Activated CD4-positive, CD25-positive, alpha-beta regulatory T cell treated with anti-CD3 and anti-CD28 coated beads, Interleukin-2, amount 50 U/mL, for 24 hours (primary cell): ENCODE measurements at regions not wholly inside any gene's neighbourhood (a gene's known extent, or its start where the extent isn't known, plus 50 kb on each side); places are given as distances from the start of the nearest gene placed in this dataset.
"Not testable (repeated sequence)": the region's sequence is repeated elsewhere in the genome, so short reads cannot be mapped to it uniquely, and the experiment has no call there.

ENCODE experiments used
- ATAC-seq, 2 donors: fragments of 150-1000 bp; cut with Tn5 transposase; one replicate each; pipeline ENCODE4 v1.10.0; 2021; ENCODE audit warnings: mild to moderate bottlenecking in 1 of 2, moderate library complexity in 1 of 2

DNA sequence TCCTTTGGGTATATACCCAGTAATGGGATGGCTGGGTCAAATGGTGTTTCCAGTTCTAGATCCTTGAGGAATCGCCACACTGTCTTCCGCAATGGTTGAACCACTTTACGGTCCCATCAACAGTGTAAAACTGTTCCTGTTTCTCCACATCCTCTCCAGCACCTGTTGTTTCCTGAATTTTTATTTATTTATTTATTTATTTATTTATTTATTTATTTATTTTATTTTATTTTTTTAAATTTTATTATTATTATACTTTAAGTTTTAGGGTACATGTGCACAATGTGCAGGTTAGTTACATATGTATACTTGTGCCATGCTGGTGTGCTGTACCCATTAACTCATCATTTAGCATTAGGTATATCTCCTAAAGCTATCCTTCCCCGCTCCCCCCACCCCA is 456.0 kb downstream of the SEMA3D start:
- ATAC-seq = not testable (repeated sequence)

DNA sequence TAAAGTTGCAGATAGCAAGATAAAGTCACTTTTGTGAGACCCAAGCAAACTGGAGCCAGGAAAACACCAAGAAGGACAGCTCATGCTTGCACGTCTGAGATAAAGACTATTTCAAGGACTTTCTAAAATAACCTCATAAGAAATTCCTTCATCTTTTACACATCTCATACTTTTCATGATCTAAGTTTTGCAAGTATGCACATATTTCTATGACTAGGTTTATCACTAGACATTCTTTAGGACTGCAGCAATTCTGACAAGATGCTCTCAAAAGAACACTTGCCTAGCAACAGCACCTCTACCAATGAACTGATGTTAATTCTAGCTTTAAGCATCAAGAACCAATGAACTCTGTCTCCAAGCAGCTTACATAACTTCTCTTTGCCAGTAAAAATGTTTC is 457.6 kb downstream of the SEMA3D start:
- ATAC-seq = no peak

DNA sequence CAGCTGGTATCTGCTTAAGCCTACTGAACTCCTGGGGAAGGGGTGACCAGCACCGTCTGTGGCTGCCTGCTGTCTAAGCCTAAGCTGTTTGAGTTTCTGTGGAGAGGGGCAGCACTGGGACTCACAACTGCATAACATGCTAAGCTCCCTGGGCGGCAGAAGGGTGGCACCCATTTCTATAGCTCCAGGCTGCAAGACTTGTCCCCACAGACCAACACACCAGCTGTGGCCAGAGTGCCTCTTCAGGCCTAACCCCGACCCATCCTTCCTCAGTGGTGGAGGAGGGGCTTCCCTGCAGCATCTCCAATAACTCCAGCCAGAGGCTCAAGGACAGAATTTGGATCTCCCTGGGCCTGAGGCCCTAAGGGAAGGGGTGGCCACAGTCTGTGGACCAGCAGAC is 464.1 kb downstream of the SEMA3D start:
- ATAC-seq = no peak

DNA sequence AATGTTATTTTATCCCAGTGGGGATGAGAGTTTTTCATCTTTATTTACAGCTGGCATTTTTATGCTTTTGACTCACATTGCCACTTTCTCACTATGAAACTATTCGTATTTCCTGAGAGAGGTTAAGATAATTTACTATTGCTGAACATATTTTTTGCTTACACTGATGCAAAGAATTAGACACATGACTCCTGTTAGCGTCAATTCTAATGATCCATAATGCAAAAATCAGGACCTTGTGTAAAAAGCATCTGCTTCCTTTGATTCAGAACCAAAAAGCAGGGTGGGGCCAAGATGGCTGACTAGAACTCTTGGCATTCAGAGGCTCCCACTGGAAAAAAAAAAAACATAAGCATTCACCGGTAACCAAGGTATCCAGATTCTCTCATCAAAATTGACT is 464.8 kb downstream of the SEMA3D start:
- ATAC-seq = no peak

DNA sequence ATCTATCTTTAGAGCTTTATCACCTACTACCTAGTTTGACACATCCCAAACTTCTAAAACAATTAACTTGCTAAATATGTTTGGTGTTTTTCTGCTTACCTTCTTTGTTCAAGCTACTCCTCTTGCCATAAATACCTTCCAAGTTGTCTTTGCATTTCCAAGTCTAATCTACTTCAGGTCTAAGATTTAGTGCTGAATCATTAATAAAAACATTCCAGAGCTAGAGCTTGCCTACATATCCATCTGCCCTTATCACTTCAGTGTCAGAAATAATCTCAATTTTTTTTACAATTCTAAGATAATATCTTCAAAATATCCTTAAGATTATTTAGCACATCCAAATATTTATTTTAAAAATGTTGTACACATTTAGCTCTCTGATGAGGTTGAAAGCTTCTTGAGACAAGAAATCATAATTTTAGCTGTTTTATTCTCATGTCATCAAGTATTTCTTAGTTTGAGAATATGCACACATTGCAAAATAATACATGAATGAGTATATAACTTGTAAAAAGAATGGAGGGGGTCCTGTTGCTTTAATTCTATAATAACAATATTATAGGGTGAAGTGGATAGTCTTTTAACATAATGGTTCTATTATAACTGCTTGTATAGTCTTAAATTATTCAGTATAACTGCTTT is 466.3 kb downstream of the SEMA3D start:
- ATAC-seq = no peak

DNA sequence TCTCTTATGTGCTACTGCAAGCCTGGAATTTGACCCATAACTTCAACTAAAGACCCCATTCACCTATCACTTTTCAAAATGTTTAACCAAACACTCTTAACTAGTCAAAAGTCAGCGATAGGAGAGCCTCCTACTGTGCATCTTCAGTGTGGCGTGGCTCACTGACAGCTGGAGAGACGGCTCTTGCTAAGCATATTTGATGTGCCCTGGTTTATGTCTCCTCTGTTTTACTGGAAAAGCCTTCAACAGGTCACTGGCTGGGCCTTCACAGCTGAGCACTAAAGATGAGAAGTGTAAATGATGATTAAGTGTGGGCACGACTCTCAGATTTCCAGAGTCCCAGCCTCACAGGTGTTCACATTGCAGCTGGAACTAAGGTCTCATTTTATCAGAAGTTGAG is 472.1 kb downstream of the SEMA3D start:
- ATAC-seq = no peak

DNA sequence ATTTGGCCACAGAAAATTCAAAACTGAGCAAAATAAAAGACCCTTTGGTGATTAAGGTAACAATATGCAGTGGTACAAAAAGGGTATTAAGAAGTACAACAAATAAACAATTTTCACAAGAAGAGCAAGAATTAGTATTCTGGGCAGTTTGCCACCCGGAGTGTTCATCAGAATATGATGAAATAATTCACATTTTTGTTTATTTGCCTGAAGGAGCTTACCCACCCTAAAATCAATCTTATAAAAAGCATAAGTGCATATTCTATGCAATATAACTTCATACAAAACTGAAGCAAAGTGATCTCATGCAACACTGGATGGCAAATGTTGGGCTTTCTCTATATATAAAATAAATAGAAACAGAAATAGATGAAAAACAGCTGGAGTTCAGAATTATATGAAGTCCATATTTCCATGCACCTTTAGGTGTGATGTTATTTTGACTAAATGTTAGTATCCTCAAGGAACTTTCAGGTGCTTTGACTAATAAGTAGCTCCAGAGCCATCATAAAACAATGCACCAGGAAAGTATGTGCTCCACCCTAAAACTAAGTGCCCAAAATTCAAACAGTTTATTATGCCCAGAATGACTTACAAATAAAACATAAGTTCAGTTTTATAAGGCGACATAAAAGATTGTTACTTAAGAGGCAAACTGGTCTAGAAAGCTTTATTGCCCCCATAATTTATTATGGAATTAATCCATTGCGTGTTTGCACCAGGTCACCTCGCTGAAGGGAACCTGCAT is 474.3 kb downstream of the SEMA3D start:
- no peak for ATAC-seq

DNA sequence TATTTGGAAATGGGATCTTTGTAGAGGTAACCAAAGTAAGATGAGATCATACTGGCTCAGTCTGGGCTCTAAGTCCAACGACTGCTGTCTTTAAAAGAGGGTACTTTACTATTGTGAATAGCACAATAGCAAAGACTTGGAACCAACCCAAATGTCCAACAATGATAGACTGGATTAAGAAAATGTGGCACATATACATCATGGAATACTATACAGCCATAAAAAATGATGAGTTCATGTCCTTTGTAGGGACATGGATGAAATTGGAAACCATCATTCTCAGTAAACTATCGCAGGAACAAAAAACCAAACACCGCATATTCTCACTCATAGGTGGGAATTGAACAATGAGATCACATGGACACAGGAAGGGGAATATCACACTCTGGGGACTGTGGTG is 476.3 kb downstream of the SEMA3D start:
- ATAC-seq = not testable (repeated sequence)

DNA sequence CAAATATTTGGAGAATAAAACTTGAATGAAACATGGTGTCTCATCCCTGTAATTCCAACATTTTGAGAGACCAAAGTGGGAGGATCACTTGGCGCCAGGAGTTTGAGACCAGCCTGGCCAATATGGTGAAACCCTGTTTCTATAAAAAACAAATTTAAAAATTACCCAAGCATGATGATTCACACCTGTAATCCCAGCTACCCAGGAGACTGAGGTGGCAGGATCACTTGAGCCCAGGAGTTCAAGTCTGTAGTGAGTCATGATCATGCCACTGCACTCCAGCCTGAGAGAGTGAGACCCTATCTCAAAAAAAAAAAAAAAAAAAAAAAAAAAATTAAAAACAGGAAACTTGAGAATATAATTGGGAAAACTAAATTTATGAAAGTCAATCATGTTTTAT is 481.1 kb downstream of the SEMA3D start:
- ATAC-seq = no peak

DNA sequence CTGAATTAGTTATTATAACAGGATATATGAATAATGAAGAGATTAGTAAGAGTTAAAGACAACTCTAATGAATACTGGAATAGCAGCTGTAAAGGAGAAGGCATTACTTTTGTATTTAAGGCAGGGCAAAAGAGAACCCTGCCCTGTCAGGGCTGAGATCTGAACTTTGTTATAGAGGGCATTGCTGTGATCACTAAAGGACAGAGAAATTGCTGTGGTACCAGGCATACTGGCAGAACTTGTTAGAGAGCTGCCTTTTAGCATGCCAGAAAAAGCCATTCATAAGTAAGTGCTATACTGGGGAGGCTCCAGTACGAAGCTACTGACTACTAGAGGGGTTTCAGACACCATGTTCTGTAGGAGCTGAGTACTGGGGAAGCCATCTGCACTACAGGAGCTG is 481.8 kb downstream of the SEMA3D start:
- ATAC-seq = no peak

DNA sequence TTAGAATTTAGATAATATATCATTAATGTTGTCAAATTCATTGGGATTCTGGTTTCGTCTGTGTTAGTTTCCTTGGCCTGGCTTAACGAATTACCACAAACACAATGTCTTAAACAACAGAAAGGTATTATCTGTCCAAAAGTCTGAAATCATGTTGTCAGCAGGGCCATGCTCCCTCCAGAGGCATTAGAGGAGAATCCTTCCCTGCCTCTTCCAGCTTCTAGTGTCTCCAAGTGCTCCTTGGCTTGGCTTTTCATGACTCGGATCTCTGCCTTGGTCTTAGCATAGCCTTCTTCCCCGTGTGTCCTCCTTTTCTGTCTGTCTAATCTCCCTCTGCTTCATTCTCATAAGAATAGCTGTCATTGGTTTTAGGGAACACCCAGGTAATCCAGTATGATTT is 482.5 kb downstream of the SEMA3D start:
- no peak for ATAC-seq

DNA sequence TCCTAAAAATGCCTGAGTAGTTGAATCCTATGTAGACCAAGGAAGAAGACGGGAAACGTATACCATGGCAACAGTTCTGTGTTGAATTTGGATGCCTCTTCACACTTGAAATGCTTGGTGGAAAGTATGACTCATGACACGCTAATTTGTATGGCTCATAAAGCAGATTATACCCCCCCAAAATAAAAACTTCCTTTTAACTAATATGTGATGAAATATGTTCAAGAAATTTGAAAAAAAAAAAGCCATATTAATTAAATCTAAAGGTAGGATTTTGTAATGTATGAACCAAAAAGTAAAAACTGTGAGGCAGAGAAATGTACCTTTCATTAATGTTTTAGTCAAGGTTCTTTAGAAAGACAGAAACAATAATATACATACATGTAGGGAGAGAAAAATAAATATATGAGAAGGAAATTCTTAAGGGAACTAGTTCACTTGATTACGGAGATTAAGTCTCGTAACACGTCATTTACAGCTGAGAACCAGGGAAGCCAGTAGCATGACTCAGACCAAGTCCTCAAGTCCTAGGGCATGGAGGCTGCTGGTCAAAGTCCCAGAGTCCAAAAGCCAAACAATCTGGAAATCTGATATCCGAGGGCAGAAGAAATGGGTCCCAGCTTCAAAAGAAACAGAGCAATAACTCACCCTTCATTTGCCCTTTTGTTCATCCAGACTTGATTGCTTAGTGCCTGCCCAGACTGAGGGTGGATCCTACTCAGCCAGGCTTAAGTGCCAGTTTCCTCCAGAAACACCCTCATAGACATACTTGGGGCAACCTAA is 485.1 kb downstream of the SEMA3D start:
- ATAC-seq = no peak

DNA sequence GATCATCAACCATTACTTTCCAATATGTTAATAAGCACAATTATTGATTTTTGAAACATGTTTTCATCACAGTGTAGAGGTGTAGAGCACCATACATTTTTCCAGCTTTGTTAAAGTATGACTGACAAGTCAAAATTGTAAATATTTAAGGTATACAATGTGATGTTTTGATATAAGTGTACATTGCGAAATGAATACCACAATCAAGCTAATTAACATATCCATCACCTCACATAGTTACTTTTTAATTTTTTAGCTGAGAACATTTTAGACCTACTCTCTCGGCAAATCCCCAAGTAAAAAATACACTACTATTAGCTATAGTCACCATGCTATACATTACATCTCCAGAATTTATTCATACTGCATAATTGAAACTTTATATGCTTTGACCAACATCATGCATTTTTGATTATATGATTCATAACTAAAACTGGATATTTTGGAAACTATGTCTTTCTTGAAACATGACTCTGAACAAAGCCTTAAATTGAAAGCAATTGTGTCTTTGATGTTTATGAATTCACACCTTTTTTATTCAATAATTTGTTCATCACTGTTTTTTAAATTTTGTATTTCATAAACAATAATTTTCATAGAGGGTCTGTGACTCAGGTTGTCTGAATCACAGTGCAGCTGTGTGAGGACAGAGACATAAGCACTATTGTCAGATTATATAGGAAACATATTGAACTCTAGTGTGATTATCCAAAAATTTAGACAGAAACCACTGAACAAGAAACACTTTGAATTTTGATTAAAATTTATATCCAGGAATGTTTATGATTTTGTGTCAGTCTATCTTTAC is 486.1 kb downstream of the SEMA3D start:
- no peak for ATAC-seq

DNA sequence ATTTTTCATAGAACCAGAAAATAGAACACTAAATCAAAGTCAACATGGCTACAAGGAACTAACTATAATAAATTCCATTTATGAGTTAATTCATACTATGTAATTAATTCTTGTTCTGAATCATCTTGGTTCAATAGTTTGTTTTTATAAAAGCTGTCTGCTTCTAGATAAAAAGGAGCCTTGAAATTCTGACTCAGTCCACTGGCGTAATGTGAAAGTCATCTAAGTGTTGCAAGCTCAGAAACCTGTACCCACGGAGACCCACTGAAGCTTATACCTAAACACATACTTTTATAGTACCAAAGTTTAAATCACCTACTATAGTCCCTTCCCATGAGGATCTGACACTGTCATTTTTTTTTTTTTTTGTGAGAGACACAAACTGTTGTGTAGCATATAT is 489.4 kb downstream of the SEMA3D start:
- ATAC-seq = no peak

DNA sequence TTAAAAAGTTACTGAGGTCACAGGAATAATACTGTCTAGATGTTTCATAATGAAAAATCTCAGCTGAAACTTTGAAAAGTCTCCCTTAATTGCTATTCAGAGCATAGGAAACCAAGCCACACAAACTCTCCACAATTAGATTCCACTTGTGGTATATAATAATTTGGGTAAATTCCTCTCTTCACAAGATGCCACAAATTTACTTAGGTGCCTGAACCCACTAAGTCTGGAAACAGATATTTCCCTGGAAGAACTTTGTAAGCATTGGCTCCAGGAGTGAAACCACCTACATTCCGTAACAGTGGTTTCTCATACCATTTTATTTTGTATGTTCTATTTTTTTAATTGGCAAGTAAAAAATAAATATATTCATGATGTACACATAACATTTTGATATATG is 493.4 kb downstream of the SEMA3D start:
- ATAC-seq = no peak

DNA sequence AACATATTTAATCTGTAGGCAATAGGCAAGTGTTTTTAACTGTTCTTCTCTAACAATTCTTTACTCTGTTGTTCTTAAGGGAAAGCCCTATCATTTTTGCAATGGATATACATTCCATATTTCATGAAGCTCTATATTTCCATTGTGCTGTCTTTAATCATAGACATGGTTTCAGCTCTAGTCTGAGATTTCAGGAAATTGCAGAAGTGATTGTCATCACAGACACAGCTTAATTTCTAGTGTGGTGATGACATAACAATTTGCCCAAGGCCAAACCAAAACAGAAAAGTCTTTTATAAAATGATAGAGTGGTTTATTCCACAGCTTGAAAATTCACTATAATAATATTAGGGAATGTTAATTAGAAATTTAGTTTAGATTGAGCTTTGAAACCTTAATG is 494.1 kb upstream of the SEMA3A start:
- no peak for ATAC-seq

DNA sequence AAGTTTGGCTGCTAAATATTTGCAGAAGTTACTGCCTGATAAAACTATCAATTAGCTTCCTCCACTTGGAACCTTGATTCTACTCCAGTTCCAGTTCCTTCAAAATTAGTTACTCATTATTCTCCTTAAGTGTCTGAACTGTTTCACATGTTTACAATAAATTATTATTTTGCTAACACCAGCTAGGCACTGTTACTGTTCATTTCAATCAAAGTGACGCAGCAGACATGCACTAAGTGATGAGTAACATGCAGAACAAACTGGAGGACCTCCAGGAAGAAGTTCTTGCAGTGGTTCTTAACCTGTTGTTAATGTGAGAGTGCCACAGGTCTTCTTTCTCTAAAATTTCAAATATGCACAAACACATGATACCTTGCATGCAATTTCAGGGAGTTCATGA is 491.8 kb upstream of the SEMA3A start:
- no peak for ATAC-seq

DNA sequence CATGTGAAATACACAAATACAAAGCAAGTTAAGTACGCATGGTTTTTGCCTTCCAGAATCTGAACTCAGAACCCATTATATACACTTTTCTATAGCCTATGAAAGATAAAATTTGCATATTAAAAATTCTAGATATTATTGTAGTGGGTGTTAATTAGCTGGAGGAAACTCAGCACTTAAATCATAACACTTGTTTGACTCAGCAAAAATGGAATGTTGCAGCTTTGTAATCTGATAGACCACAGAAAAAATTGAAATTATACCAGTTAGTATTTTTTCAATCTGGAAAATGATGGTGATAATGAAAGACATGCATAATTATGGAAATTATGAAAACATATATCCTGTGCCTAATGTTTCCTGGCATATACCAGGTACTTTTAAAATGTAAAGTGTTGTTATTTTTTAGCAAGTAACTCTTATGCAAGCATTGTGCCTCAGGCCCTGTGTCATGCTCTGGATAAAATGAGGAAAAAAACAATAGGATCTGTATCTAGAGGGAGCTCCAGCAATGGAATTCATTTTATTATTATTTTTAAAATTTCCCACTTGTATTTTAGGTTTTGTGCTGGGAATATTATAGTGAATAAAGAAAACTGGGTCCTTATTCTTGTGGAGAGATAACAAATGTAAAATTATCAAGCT is 490.4 kb upstream of the SEMA3A start:
- no peak for ATAC-seq

DNA sequence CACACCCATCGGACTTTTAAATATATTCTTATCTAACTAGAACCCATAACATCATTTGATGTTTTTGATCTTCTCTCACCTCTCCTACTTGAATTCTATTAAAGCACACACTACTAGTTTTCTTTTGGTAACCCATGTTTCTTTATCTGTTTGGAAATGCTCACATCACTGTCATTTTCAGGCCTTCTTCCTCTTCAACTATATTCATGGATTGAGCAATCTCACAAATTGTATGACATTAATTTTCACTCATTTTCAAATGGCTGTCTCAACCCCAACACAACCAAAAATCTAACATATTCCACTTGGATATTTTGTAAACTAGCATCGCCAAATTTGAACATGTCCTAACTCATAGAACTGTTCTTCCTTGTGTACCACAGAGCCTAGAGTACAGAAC is 488.0 kb upstream of the SEMA3A start:
- no peak for ATAC-seq

DNA sequence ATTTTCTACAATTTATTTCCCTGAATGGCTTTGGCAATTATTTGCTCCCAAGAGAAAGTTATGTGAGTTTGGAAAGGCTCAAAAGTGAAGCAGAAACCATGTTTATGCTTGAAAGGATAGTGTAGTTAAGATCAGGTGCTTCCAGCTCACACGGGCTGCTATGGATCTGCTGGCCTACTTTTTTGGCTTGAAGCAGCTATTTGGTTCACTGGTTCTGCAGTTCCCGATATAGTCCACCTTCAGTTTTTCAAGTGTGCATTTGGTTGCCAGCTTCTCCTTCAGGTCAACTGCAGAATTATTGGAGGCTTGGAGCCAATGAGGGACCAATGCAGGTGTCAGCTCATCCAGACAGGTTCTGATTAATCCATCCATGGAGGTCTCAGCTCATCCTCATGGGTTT is 484.3 kb upstream of the SEMA3A start:
- ATAC-seq = no peak

DNA sequence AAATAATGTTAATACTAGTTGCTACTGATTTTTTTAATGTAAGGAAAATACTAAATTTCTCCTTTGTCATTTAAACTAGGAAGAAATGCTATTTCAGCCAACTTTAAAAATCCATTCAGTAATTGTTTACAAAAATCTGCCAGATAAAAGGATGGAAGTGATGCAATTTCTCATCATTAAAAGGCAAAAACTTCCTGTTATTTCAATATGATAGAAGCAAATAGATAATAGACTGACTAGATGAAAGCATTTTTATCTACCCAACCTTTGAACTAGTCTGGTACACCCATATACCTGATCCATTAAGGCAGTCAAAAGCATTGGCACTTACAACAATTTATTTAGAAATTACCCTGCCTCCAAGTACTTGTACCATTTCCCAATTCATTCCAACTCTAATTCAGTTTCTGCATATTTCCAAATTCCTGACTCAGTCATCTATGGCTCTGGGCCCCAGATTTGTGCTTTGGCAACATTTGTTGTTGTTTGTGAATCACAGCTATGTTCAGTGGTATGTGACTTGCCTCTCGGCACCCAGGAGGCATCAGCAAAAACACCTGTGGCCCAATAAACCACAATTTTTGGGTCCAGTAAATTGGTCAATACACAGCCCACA is 482.6 kb upstream of the SEMA3A start:
- no peak for ATAC-seq

DNA sequence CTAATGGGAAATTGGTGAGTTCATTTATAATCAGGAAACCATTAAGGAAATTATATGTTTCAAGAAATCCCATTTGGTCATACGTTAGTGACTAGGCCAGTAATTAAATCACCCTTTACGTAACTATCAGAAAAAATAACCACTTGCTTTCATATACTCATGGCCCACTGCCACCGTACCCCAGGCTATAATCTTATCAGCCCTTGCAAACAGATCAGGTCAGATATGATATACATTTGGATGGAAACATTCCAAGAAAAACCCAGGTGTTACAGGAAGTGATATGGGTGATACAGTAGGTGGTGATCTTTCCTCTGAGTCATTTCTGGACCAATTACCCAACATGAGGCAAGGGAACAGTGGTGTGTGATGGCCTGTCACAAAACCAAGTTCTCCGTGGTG is 481.0 kb upstream of the SEMA3A start:
- no peak for ATAC-seq
